HEK293 (cell line): ENCODE measurements at regions not wholly inside any gene's neighbourhood (a gene's known extent, or its start where the extent isn't known, plus 50 kb on each side); places are given as distances from the start of the nearest gene placed in this dataset.

ENCODE experiments used
- MYNN ChIP-seq: fragments of 450-650 bp; formaldehyde crosslinking; IDR thresholded peaks from 2 replicates; pipeline ENCODE4 v1.5.1; 2016; ENCODE audit warnings: missing biosample characterization, missing genetic modification characterization, borderline replicate concordance
- MZF1 ChIP-seq: fragments of 450-650 bp; formaldehyde crosslinking; IDR thresholded peaks from 2 replicates; pipeline ENCODE4 v1.5.1; 2017; ENCODE audit warnings: missing biosample characterization, missing genetic modification characterization, borderline replicate concordance
- SP2 ChIP-seq: fragments of 450-650 bp; formaldehyde crosslinking; IDR thresholded peaks from 2 replicates; pipeline ENCODE4 v1.5.1; 2016; ENCODE audit warnings: missing biosample characterization, missing genetic modification characterization
- ZFP37 ChIP-seq: fragments of 450-650 bp; formaldehyde crosslinking; IDR thresholded peaks from 2 replicates; pipeline ENCODE4 v1.5.1; 2016; ENCODE audit warnings: missing biosample characterization, missing genetic modification characterization
- ZNF239 ChIP-seq: fragments of 450-650 bp; formaldehyde crosslinking; IDR thresholded peaks from 2 replicates; pipeline ENCODE4 v1.5.1; 2016; ENCODE audit warnings: missing biosample characterization, missing genetic modification characterization
- ZNF350 ChIP-seq: fragments of 450-650 bp; formaldehyde crosslinking; IDR thresholded peaks from 2 replicates; pipeline ENCODE4 v1.5.0; 2017; ENCODE audit warnings: missing biosample characterization, mild to moderate bottlenecking, missing genetic modification characterization
- ZNF362 ChIP-seq: fragments of 450-650 bp; formaldehyde crosslinking; IDR thresholded peaks from 2 replicates; pipeline ENCODE4 v1.5.1; 2016; ENCODE audit warnings: missing biosample characterization, missing genetic modification characterization
- ZNF394 ChIP-seq: fragments of 450-650 bp; formaldehyde crosslinking; IDR thresholded peaks from 2 replicates; pipeline ENCODE4 v1.5.1; 2016; ENCODE audit warnings: missing biosample characterization, missing genetic modification characterization, mild to moderate bottlenecking, moderate library complexity, borderline replicate concordance
- ZNF768 ChIP-seq: fragments of 450-650 bp; formaldehyde crosslinking; IDR thresholded peaks from 2 replicates; pipeline ENCODE4 v1.5.1; 2018; ENCODE audit warnings: missing biosample characterization, mild to moderate bottlenecking, missing genetic modification characterization
- ZNF785 ChIP-seq: fragments of 450-650 bp; formaldehyde crosslinking; IDR thresholded peaks from 2 replicates; pipeline ENCODE4 v1.5.1; 2016; ENCODE audit warnings: missing biosample characterization, missing genetic modification characterization
- TF ChIP-seq, protein P1 (sequence below): fragments of 450-650 bp; formaldehyde crosslinking; IDR thresholded peaks from 2 replicates; pipeline ENCODE4 v1.5.1; 2016; ENCODE audit warnings: missing biosample characterization, missing genetic modification characterization

DNA sequence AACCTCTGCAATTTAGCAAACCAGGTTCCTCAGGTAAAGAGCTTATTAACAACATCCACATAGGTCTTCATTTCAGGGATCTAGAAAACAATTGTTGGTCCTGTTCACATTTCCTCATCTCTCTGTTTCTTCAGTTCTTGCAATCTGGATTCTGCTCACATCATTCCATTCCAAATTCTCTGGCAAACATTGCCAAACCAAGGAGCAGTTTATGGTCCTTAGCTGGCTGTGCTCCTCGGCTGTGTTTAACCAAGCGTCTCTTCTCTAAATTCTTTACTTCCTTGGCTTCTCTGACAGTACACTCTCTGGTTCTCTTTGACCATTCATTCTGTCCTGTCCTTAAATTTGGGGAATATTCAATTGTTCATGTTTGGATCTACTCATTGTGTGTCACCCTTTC, 65.8 kb upstream of the RANBP3L start:
- TF ChIP-seq, protein P1, sequence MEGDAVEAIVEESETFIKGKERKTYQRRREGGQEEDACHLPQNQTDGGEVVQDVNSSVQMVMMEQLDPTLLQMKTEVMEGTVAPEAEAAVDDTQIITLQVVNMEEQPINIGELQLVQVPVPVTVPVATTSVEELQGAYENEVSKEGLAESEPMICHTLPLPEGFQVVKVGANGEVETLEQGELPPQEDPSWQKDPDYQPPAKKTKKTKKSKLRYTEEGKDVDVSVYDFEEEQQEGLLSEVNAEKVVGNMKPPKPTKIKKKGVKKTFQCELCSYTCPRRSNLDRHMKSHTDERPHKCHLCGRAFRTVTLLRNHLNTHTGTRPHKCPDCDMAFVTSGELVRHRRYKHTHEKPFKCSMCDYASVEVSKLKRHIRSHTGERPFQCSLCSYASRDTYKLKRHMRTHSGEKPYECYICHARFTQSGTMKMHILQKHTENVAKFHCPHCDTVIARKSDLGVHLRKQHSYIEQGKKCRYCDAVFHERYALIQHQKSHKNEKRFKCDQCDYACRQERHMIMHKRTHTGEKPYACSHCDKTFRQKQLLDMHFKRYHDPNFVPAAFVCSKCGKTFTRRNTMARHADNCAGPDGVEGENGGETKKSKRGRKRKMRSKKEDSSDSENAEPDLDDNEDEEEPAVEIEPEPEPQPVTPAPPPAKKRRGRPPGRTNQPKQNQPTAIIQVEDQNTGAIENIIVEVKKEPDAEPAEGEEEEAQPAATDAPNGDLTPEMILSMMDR (tag by site-specific recombination) = no peak
- no peak for TF ChIP-seq MZF1 (tag by site-specific recombination)
- TF ChIP-seq ZNF785 = no peak
- no peak for TF ChIP-seq ZNF768
- TF ChIP-seq SP2 (tag by site-specific recombination) = no peak
- TF ChIP-seq ZNF239 (tag by site-specific recombination) = no peak
- no peak for TF ChIP-seq ZNF362
- no peak for TF ChIP-seq ZFP37 (tag by site-specific recombination)
- no peak for TF ChIP-seq ZNF350 (tag by site-specific recombination)
- no peak for TF ChIP-seq ZNF394 (tag by site-specific recombination)
- no peak for TF ChIP-seq MYNN (tag by site-specific recombination)
